ENCODE measurements at regions not wholly inside any gene's neighbourhood (a gene's known extent, or its start where the extent isn't known, plus 50 kb on each side); places are given as distances from the start of the nearest gene placed in this dataset.

- H3K9me3 ChIP-seq (ENCODE audit: low read length) = no peaks in the 10 kb centered on the region
- H3F3A ChIP-seq (ENCODE audit: insufficient read depth, low read length) = no peaks in the 10 kb centered on the region
- TF ChIP-seq CTCF (IDR thresholded peaks at IDR 0.05; ENCODE audit: low read length) (no peak), EZH2 (IDR thresholded peaks at IDR 0.05; ENCODE audit: borderline replicate concordance, low read length) (no peak)
- no peak overlapping the region for H2AFZ ChIP-seq (ENCODE audit: low read length)
- H4K20me1 ChIP-seq (ENCODE audit: insufficient read depth, low read length) = no peaks in the 10 kb centered on the region
- no peak overlapping the region for H3K9ac ChIP-seq (ENCODE audit: low read length)
- H3K79me2 ChIP-seq (ENCODE audit: insufficient read depth, low read length) = no peaks in the 10 kb centered on the region
- no peak overlapping the region for H3K4me2 ChIP-seq (ENCODE audit: low read length)
- no peak overlapping the region for H3K4me3 ChIP-seq (ENCODE audit: low read depth, low read length, poor library complexity, severe bottlenecking)
- no peaks in the 10 kb centered on the region for H3K9me2 ChIP-seq (ENCODE audit: low read depth, low read length)
- H3K4me1 ChIP-seq (ENCODE audit: insufficient read depth, low read length, severe bottlenecking) = no peaks in the 10 kb centered on the region
- no peak overlapping the region for H3K27ac ChIP-seq (ENCODE audit: low read depth, low read length, poor library complexity, severe bottlenecking)
- no peaks in the 10 kb centered on the region for H3K27me3 ChIP-seq (ENCODE audit: insufficient read depth, low read length)
- no peaks in the 10 kb centered on the region for H3K36me3 ChIP-seq (ENCODE audit: insufficient read depth, low read length)
Observed at GRCh38 chr3:67075295-67075694, 77.2 kb downstream of the KBTBD8 start.

DNA sequence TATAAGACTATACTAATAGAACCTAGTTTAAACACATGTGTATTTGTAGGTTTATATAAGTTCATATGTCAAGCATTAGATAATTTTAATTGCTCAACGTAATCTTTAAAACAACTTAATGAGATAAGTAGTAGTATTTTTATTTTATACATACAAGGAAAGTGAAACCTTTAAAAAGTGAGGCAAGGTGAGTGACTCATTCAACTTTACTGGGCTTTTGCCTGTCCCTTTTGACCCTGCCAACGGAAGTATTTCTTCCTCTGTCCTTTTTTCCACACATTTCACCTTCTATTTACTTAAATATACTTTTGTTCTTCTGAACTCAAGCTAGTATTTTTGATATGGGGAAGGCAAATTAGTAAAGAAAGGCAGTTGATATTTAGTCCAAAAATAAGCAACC, 78.5 kb downstream of the KBTBD8 start:
- Histone ChIP-seq H4K20me1 (ENCODE audit: insufficient read depth, low read length) (no peaks in the 10 kb centered on the region), H3K27ac (ENCODE audit: low read depth, low read length, poor library complexity, severe bottlenecking) (no peak overlapping the region), H3K9me3 (ENCODE audit: low read length) (no peaks in the 10 kb centered on the region), H3K4me3 (ENCODE audit: low read depth, low read length, poor library complexity, severe bottlenecking) (no peak overlapping the region), H3K27me3 (ENCODE audit: insufficient read depth, low read length) (no peaks in the 10 kb centered on the region), H2AFZ (ENCODE audit: low read length) (no peak overlapping the region), H3K79me2 (ENCODE audit: insufficient read depth, low read length) (no peaks in the 10 kb centered on the region), H3K4me2 (ENCODE audit: low read length) (no peak overlapping the region), H3K9ac (ENCODE audit: low read length) (no peak overlapping the region), H3K4me1 (ENCODE audit: insufficient read depth, low read length, severe bottlenecking) (no peaks in the 10 kb centered on the region), H3K36me3 (ENCODE audit: insufficient read depth, low read length) (no peaks in the 10 kb centered on the region), H3F3A (ENCODE audit: insufficient read depth, low read length) (no peaks in the 10 kb centered on the region), H3K9me2 (ENCODE audit: low read depth, low read length) (no peaks in the 10 kb centered on the region)
- TF ChIP-seq EZH2 (IDR thresholded peaks at IDR 0.05; ENCODE audit: borderline replicate concordance, low read length) (no peak), CTCF (IDR thresholded peaks at IDR 0.05; ENCODE audit: low read length) (no peak)

DNA sequence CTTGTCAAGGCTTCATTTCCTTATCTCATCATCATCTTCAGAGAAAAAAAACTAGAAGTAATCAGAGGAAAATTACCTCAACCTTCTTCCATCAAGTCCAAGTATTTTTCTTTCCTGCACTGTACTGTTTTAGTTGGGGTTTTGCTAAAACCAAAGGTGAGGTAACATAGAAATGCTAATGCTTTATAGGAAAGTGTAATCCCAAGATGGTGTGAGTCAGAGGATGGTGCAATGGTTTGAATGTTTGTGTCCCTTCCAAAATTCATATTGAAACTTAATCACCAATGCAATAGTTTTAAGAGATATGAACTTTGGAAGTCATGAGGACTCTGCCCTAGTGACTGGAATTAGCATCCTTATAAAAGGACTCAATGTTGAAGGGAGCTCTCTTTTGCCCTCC, 79.5 kb downstream of the KBTBD8 start:
- H4K20me1 ChIP-seq (ENCODE audit: insufficient read depth, low read length) = no peaks in the 10 kb centered on the region
- H3K9me2 ChIP-seq (ENCODE audit: low read depth, low read length) = no peaks in the 10 kb centered on the region
- H3K4me1 ChIP-seq (ENCODE audit: insufficient read depth, low read length, severe bottlenecking) = no peaks in the 10 kb centered on the region
- H3K9ac ChIP-seq (ENCODE audit: low read length) = no peak overlapping the region
- H3K4me2 ChIP-seq (ENCODE audit: low read length) = no peak overlapping the region
- no peak overlapping the region for H3K4me3 ChIP-seq (ENCODE audit: low read depth, low read length, poor library complexity, severe bottlenecking)
- TF ChIP-seq EZH2 (IDR thresholded peaks at IDR 0.05; ENCODE audit: borderline replicate concordance, low read length) = no peak
- TF ChIP-seq CTCF (IDR thresholded peaks at IDR 0.05; ENCODE audit: low read length) = no peak
- H3K27ac ChIP-seq (ENCODE audit: low read depth, low read length, poor library complexity, severe bottlenecking) = no peak overlapping the region
- no peaks in the 10 kb centered on the region; the same call in 1 of the 2 replicates for H3K36me3 ChIP-seq (ENCODE audit: insufficient read depth, low read length)
- no peak overlapping the region for H2AFZ ChIP-seq (ENCODE audit: low read length)
- no peaks in the 10 kb centered on the region for H3K79me2 ChIP-seq (ENCODE audit: insufficient read depth, low read length)
- no peaks in the 10 kb centered on the region for H3K9me3 ChIP-seq (ENCODE audit: low read length)
- no peaks in the 10 kb centered on the region for H3F3A ChIP-seq (ENCODE audit: insufficient read depth, low read length)
- H3K27me3 ChIP-seq (ENCODE audit: insufficient read depth, low read length) = no peaks in the 10 kb centered on the region
